GM18909 (cell line): ENCODE measurements at regions not wholly inside any gene's neighbourhood (a gene's known extent, or its start where the extent isn't known, plus 50 kb on each side); places are given as distances from the start of the nearest gene placed in this dataset.
"Not testable (repeated sequence)": the region's sequence is repeated elsewhere in the genome, so short reads cannot be mapped to it uniquely, and the experiment has no call there.

Experiments
- ATAC-seq: cut with Tn5 transposase; IDR thresholded peaks from one replicate; pipeline ENCODE4 v1.9.1; 2021; ENCODE audit warnings: mild to moderate bottlenecking; ENCODE audit not compliant: unreplicated experiment, poor library complexity

GRCh38 chr10:63005246-63005645 lies 127.9 kb upstream of the NRBF2 start:
- ATAC-seq: no peak

- ATAC-seq: no peak
These were observed 129.2 kb upstream of the NRBF2 start for GRCh38 chr10:63003816-63004453.

- ATAC-seq: no peak
These were observed 136.2 kb upstream of the NRBF2 start for GRCh38 chr10:62996925-62997324.

GRCh38 chr10:62996516-62996915 lies 136.6 kb upstream of the NRBF2 start:
- ATAC-seq: no peak

GRCh38 chr10:62993121-62993520 lies 140.0 kb upstream of the NRBF2 start:
- no peak for ATAC-seq

- ATAC-seq: peak; percentile 62
These were observed 140.9 kb upstream of the NRBF2 start for GRCh38 chr10:62992145-62992721.

GRCh38 chr10:62990126-62990525 lies 143.0 kb upstream of the NRBF2 start:
- ATAC-seq: no peak

- no peak for ATAC-seq
These were observed 147.1 kb upstream of the NRBF2 start for GRCh38 chr10:62985807-62986600.

GRCh38 chr10:62981096-62981495 lies 152.0 kb upstream of the NRBF2 start:
- ATAC-seq: no peak

GRCh38 chr10:62980687-62981086 lies 152.4 kb upstream of the NRBF2 start:
- ATAC-seq: no peak

- ATAC-seq: no peak
These were observed 153.2 kb upstream of the NRBF2 start for GRCh38 chr10:62979921-62980320.

GRCh38 chr10:62978482-62978881 lies 154.6 kb upstream of the NRBF2 start:
- no peak for ATAC-seq

- not testable (repeated sequence) for ATAC-seq
These were observed 158.3 kb upstream of the NRBF2 start for GRCh38 chr10:62974795-62975194.

GRCh38 chr10:62972103-62972502 lies 155.9 kb upstream of the EGR2 start:
- no peak for ATAC-seq

GRCh38 chr10:62964026-62964425 lies 147.9 kb upstream of the EGR2 start:
- no peak for ATAC-seq

GRCh38 chr10:62961951-62962523 lies 145.9 kb upstream of the EGR2 start:
- no peak for ATAC-seq

GRCh38 chr10:62960416-62960815 lies 144.2 kb upstream of the EGR2 start:
- ATAC-seq: no peak

GRCh38 chr10:62959553-62959952 lies 143.4 kb upstream of the EGR2 start:
- ATAC-seq: no peak

- no peak for ATAC-seq
These were observed 142.8 kb upstream of the EGR2 start for GRCh38 chr10:62958980-62959379.

GRCh38 chr10:62946278-62946677 lies 130.1 kb upstream of the EGR2 start:
- ATAC-seq: no peak

GRCh38 chr10:62939698-62940097 lies 123.5 kb upstream of the EGR2 start:
- no peak for ATAC-seq
